ENCODE measurements at regions not wholly inside any gene's neighbourhood (a gene's known extent, or its start where the extent isn't known, plus 50 kb on each side); places are given as distances from the start of the nearest gene placed in this dataset.

GRCh38 chr11:71331631-71332030 is 79.3 kb upstream of the SHANK2 start:
- H3K36me3 ChIP-seq (ENCODE audit: control insufficient read depth in 2 of 2, insufficient read depth in 1 of 2, low read length in 2 of 2): no peaks in the 10 kb centered on the region
- TF ChIP-seq PRDM1 (tag by site-specific recombination; IDR thresholded peaks at IDR 0.05) (no peak), ZNF510 (tag by site-specific recombination; IDR thresholded peaks at IDR 0.05; ENCODE audit: insufficient replicate concordance) (no peak), ZNF830 (tag by site-specific recombination; IDR thresholded peaks at IDR 0.05; ENCODE audit: low read depth) (no peak), ZNF585B (tag by site-specific recombination; IDR thresholded peaks at IDR 0.05) (no peak), ZSCAN30 (tag by site-specific recombination; IDR thresholded peaks at IDR 0.05) (no peak), ZNF518A (tag by site-specific recombination; conservative IDR thresholded peaks at IDR 0.05; ENCODE audit: low read depth) (no peak), ZNF544 (tag by site-specific recombination; IDR thresholded peaks at IDR 0.05) (no peak)
- no peak overlapping the region for H3K4me3 ChIP-seq (ENCODE audit: low read depth, low read length)
- ChIA-PET CTCF (no interaction called here), POLR2A (no interaction called here)
- H3K9me3 ChIP-seq (ENCODE audit: control insufficient read depth, insufficient read depth, low read depth, low read length): no peaks in the 10 kb centered on the region
- no peaks in the 10 kb centered on the region for H3K4me1 ChIP-seq (ENCODE audit: control insufficient read depth, insufficient read depth, low read length)
- H3K27ac ChIP-seq (ENCODE audit: extremely low read depth, low read depth, low read length): no peak overlapping the region

- Histone ChIP-seq H3K9me3 (ENCODE audit: control insufficient read depth, insufficient read depth, low read depth, low read length) (no peaks in the 10 kb centered on the region), H3K4me1 (ENCODE audit: control insufficient read depth, insufficient read depth, low read length) (no peaks in the 10 kb centered on the region), H3K27ac (ENCODE audit: extremely low read depth, low read depth, low read length) (no peak overlapping the region), H3K4me3 (ENCODE audit: low read depth, low read length) (no peak overlapping the region), H3K36me3 (ENCODE audit: control insufficient read depth in 2 of 2, insufficient read depth in 1 of 2, low read length in 2 of 2) (no peaks in the 10 kb centered on the region)
- POLR2A ChIA-PET: no interaction called here
- CTCF ChIA-PET: no interaction called here
- TF ChIP-seq ZNF561 (tag by site-specific recombination; IDR thresholded peaks at IDR 0.05; ENCODE audit: borderline replicate concordance): no peak
- no peak for TF ChIP-seq ZNF677 (tag by site-specific recombination; IDR thresholded peaks at IDR 0.05)
- no peak for TF ChIP-seq ZNF48 (tag by site-specific recombination; IDR thresholded peaks at IDR 0.05)
- TF ChIP-seq WT1 (tag by site-specific recombination; IDR thresholded peaks at IDR 0.05): no peak
- TF ChIP-seq EGR2 (tag by site-specific recombination; IDR thresholded peaks at IDR 0.05; ENCODE audit: low read depth): no peak
- no peak for TF ChIP-seq ZNF335 (tag by site-specific recombination; conservative IDR thresholded peaks at IDR 0.05)
- TF ChIP-seq ZNF155 (tag by site-specific recombination; IDR thresholded peaks at IDR 0.05): no peak
- TF ChIP-seq ZNF324 (tag by site-specific recombination; IDR thresholded peaks at IDR 0.05): no peak
- TF ChIP-seq ZNF623 (tag by site-specific recombination; IDR thresholded peaks at IDR 0.05): no peak
- TF ChIP-seq ZNF26 (tag by site-specific recombination; IDR thresholded peaks at IDR 0.05): no peak
- TF ChIP-seq KLF10 (tag by site-specific recombination; IDR thresholded peaks at IDR 0.05): no peak
- TF ChIP-seq ZNF621 (tag by site-specific recombination; IDR thresholded peaks at IDR 0.05): no peak
- no peak for TF ChIP-seq ZNF639 (tag by site-specific recombination; IDR thresholded peaks at IDR 0.05)
- no peak for TF ChIP-seq ZNF302 (tag by site-specific recombination; IDR thresholded peaks at IDR 0.05; ENCODE audit: low read depth)
- TF ChIP-seq HOXD13 (CRISPR knock-in tag; IDR thresholded peaks at IDR 0.05; ENCODE audit: borderline replicate concordance): no peak
- TF ChIP-seq ZNF404 (tag by site-specific recombination; IDR thresholded peaks at IDR 0.05): no peak
- no peak for TF ChIP-seq ZNF280D (tag by site-specific recombination; IDR thresholded peaks at IDR 0.05)
- no peak for TF ChIP-seq ZNF292 (tag by site-specific recombination; IDR thresholded peaks at IDR 0.05; ENCODE audit: borderline replicate concordance, low read depth)
Measured at GRCh38 chr11:71330996-71331395, 78.6 kb upstream of the SHANK2 start.
